ENCODE measurements at regions not wholly inside any gene's neighbourhood (a gene's known extent, or its start where the extent isn't known, plus 50 kb on each side); places are given as distances from the start of the nearest gene placed in this dataset.

GRCh38 chr11:116421529-116422185 is 351.1 kb downstream of the BUD13 start:
- H3K4me3 ChIP-seq (ENCODE audit: low read depth, low read length) = no peak overlapping the region
- no peak overlapping the region for H3K4me3 Mint-ChIP-seq (ENCODE audit: unreplicated experiment)
- DNase-seq = no peak
- no peaks in the 10 kb centered on the region for H3K36me3 Mint-ChIP-seq (ENCODE audit: insufficient read depth, unreplicated experiment)
- H3K9me3 Mint-ChIP-seq (ENCODE audit: unreplicated experiment) = no peaks in the 10 kb centered on the region
- POLR2A ChIA-PET = no interaction called here
- CTCF ChIA-PET = interaction anchor here (1.0 to 1.5 kb wide), 2 partner anchors 78 to 140 kb away, joined by 3 to 9 read pairs; no protein-coding TSS in a partner anchor
- no peaks in the 10 kb centered on the region for H3K36me3 ChIP-seq (ENCODE audit: control insufficient read depth, insufficient read depth, low read length)
- BruUV-seq (replicated peaks) = no TSS peak
- H3K27me3 Mint-ChIP-seq (ENCODE audit: insufficient read depth, unreplicated experiment) = no peaks in the 10 kb centered on the region
- H3K9me3 ChIP-seq = no peaks in the 10 kb centered on the region
- H3K4me1 Mint-ChIP-seq (ENCODE audit: low read depth, unreplicated experiment) = peaks cover 12% of the 10 kb centered on the region
- intact Hi-C loops (cut with micrococcal nuclease; ENCODE audit: unreplicated experiment) = no loop called here
- no peaks in the 10 kb centered on the region for H3K27me3 ChIP-seq (replicated peaks; ENCODE audit: control insufficient read depth, insufficient read depth, low read length)
- no peak for TF ChIP-seq CTCF (IDR thresholded peaks at IDR 0.05; ENCODE audit: insufficient read depth in 1 of 2, low read depth in 1 of 2, low read length in 1 of 2, severe bottlenecking in 1 of 2, unreplicated experiment in 1 of 2)
- no peak overlapping the region for H3K27ac Mint-ChIP-seq (ENCODE audit: unreplicated experiment)
- peaks cover 5% of the 10 kb centered on the region for H3K4me1 ChIP-seq

GRCh38 chr11:116420770-116421528 is 351.8 kb downstream of the BUD13 start:
- Histone ChIP-seq H3K4me3 (ENCODE audit: low read depth, low read length) (no peak overlapping the region), H3K4me1 (0 out of 2 replicates have a peak, but pooled peaks cover 3% of the 10 kb centered on the region), H3K27me3 (replicated peaks; ENCODE audit: control insufficient read depth, insufficient read depth, low read length) (no peaks in the 10 kb centered on the region), H3K36me3 (ENCODE audit: control insufficient read depth, insufficient read depth, low read length) (no peaks in the 10 kb centered on the region), H3K9me3 (no peaks in the 10 kb centered on the region)
- H3K27me3 Mint-ChIP-seq (ENCODE audit: insufficient read depth, unreplicated experiment) = no peaks in the 10 kb centered on the region
- no TSS peak for BruUV-seq (replicated peaks)
- no peak overlapping the region for H3K27ac Mint-ChIP-seq (ENCODE audit: unreplicated experiment)
- intact Hi-C loops (cut with micrococcal nuclease; ENCODE audit: unreplicated experiment) = no loop called here
- H3K36me3 Mint-ChIP-seq (ENCODE audit: insufficient read depth, unreplicated experiment) = no peaks in the 10 kb centered on the region
- no peak overlapping the region for H3K4me3 Mint-ChIP-seq (ENCODE audit: unreplicated experiment)
- TF ChIP-seq CTCF (IDR thresholded peaks at IDR 0.05; ENCODE audit: insufficient read depth in 1 of 2, low read depth in 1 of 2, low read length in 1 of 2, severe bottlenecking in 1 of 2, unreplicated experiment in 1 of 2) = no peak
- no peak for DNase-seq
- peaks cover 12% of the 10 kb centered on the region for H3K4me1 Mint-ChIP-seq (ENCODE audit: low read depth, unreplicated experiment)
- H3K9me3 Mint-ChIP-seq (ENCODE audit: unreplicated experiment) = no peaks in the 10 kb centered on the region
- ChIA-PET POLR2A (no interaction called here), CTCF (no interaction called here)

DNA sequence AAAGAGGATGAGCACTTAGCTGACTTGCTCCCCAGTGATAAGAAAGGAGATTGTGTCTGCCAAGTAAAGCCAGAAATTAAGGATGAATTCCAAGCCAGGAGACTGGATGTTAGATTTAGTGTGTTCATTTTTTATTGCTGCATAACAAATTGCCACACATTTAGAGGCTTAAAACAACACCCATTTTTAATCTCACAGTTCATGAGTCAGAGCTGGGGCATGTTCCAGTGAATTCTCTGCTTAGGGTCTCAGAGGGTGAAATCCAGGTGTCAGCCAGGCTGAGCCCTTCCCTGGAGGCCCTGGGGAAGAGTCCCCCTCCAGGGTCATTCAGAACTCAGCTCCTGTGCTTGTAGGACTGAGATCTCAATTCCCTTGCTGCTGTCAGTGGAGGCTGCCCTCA is 352.8 kb downstream of the BUD13 start:
- no peak overlapping the region for H3K4me3 ChIP-seq (ENCODE audit: low read depth, low read length)

More for the DNA sequence above, 352.8 kb downstream of the BUD13 start:
- Mint-ChIP-seq H3K27me3 (ENCODE audit: insufficient read depth, unreplicated experiment) (no peaks in the 10 kb centered on the region), H3K4me1 (ENCODE audit: low read depth, unreplicated experiment) (peaks cover 12% of the 10 kb centered on the region), H3K9me3 (ENCODE audit: unreplicated experiment) (no peaks in the 10 kb centered on the region), H3K27ac (ENCODE audit: unreplicated experiment) (no peak overlapping the region), H3K4me3 (ENCODE audit: unreplicated experiment) (no peak overlapping the region), H3K36me3 (ENCODE audit: insufficient read depth, unreplicated experiment) (no peaks in the 10 kb centered on the region)
- DNase-seq = no peak
- no TSS peak for BruUV-seq (replicated peaks)
- intact Hi-C loops (cut with micrococcal nuclease; ENCODE audit: unreplicated experiment) = no loop called here
- 0 out of 2 replicates have a peak, but pooled peaks cover 3% of the 10 kb centered on the region for H3K4me1 ChIP-seq
- H3K36me3 ChIP-seq (ENCODE audit: control insufficient read depth, insufficient read depth, low read length) = no peaks in the 10 kb centered on the region
- ChIA-PET POLR2A (no interaction called here), CTCF (interaction anchor here (0.6 kb wide), 1 partner anchor 1276 kb away, joined by 4 read pairs; no protein-coding TSS in a partner anchor)
- no peak for TF ChIP-seq CTCF (IDR thresholded peaks at IDR 0.05; ENCODE audit: insufficient read depth in 1 of 2, low read depth in 1 of 2, low read length in 1 of 2, severe bottlenecking in 1 of 2, unreplicated experiment in 1 of 2)
- no peaks in the 10 kb centered on the region for H3K27me3 ChIP-seq (replicated peaks; ENCODE audit: control insufficient read depth, insufficient read depth, low read length)
- no peaks in the 10 kb centered on the region for H3K9me3 ChIP-seq

All from Caco-2 (cell line).